Activated CD4-positive, alpha-beta T cell treated with anti-CD3 and anti-CD28 coated beads, Interleukin-2, amount 50 U/mL, for 48 hours (primary cell): ENCODE measurements at regions not wholly inside any gene's neighbourhood (a gene's known extent, or its start where the extent isn't known, plus 50 kb on each side); places are given as distances from the start of the nearest gene placed in this dataset.

Experiments
- DNase-seq, 2 experiments: peaks; one replicate each; pipeline ENCODE4 v3.0.0-alpha.2; 2020

DNA sequence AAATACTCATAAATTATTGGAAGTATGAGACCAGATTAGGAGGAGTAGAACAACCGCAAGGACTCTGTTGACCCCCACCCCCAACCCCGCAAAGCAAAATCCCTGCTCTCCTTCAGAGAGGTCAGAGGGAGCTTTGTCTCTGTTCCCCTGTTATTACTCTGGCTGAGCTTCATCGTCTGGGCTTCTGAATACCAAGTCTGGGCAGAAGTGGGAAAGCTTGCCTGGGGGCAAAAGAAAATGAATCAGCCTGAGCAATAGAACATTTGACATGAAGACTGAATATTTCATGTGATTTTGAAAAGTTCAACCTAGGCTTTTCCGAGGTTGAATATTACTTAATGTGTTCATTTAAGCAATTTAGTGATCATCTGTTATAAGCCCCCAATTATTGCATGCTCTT lies 114.6 kb upstream of the ARHGAP28 start:
- no peak for DNase-seq

GRCh38 chr18:6616981-6617380 lies 112.5 kb upstream of the ARHGAP28 start:
- no peak for DNase-seq

DNA sequence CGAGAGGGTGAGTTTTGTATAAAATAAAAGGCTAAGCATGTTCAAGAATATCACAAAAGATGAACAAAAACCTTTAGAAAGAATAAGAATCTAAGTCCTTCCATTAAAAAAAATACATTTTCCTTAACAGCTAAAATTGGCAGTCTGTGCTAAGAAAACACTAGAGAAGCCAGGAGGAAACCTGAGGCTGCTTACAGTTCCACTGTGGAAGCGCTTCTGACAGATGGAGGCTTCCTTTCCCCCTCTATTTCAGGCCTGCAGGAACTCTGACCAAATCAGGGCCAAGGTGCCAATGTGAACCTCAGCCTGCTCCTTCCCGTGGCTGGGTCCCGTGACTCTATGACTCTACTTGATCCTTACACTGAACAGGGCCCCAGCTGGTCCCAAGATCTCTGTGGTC lies 108.1 kb upstream of the ARHGAP28 start:
- no peak for DNase-seq

DNA sequence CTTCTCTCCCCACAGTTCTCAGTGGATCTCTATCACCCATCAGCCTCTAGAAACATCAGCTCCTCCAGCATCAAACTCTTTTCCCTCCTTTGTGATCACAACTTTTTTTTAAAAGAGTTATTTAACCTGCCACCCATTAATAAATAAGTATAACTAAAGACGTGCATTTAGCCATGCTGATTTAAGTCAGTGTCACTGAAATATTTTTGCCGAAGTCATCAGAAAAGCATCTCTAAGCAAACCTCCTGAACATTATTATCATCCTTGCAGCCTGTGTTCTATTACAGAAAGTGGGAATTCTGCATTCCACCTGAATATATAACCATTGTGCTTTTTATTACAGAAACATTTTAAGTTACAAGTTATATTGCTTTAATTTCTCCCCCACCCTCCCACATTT lies 106.2 kb upstream of the ARHGAP28 start:
- DNase-seq: no peak

DNA sequence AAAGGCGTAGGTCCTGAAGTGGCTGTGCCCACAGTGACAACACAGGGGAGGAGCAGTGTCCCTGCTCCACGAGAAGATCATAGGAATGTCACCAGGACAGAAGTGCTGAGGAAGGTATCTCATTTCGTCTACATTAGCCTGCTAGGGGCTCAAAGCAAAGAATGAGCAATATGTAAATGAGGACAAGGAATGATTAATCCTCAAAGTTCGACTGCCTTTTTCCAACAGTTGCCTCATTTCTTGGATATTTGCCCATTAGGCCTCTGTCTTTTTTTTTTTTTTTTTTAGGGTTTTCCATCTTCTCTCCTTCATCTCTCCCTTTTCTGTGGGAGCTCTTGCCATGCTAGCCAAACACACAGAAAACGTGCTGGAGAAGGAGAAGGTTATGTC lies 105.2 kb upstream of the ARHGAP28 start:
- DNase-seq: no peak

GRCh38 chr18:6624661-6625311 lies 104.7 kb upstream of the ARHGAP28 start:
- DNase-seq: no peak

GRCh38 chr18:6625481-6625880 lies 104.0 kb upstream of the ARHGAP28 start:
- DNase-seq: no peak

GRCh38 chr18:6626457-6626856 lies 103.1 kb upstream of the ARHGAP28 start:
- DNase-seq: no peak

DNA sequence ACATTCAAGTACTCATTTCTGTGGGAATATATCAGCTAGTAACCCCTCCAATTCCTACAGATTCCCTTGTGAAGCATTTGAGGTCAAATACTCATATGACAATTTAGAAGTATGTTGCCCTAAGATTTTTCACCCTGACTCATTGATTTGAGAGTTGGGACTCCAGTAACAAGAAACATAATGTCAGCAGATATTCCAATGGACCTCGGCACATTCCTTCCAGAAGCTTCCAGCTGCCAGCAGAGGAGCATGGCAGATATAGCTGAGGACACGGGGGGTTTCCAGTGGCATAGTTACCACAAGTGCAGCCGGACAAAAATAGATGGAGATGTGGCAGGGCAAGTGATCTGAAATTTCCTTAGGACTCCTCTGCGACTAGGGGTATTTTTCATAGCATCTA lies 101.9 kb upstream of the ARHGAP28 start:
- no peak for DNase-seq

DNA sequence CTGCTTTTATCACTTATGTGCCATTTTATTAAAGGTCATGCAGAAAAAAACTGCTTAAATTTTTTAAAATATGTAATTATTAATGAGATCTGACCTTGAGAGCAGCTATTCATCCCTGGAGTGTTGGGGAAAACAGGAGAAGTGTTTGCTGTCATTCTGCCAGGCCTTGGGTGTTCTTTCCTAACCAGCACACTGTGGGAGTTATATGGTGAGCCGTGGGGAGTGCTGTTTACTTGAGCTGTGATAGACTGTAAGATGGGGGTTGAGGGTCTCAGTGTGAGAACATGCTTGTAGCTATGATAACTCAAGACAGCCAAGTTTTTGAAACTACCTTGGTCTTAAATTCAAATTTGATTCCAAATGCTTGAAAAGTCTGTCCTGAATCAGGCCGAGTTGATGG lies 101.3 kb upstream of the ARHGAP28 start:
- no peak for DNase-seq

DNA sequence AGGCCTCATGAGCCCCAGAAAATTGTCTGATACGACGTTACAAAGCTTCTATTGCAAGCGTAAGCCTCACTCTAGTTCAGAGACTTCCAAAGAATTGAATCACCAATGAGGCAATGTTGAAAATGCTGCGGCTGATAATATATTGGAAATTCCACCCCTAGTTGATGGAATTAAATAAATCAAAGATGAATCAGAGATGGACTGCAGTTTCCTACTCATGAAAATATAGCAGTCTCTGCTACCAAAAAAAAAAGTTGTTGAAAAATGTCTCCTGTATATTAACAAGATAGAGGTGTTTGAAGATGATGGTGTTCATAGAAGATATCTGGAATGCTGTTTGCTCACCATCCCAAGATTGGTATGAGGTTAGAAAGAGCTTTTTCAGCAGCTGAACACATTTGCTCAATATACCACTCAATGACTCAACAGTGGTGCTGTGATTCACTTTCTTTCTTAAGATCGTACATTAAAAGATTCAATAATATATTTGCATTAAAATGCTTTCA lies 99.8 kb upstream of the ARHGAP28 start:
- no peak for DNase-seq

DNA sequence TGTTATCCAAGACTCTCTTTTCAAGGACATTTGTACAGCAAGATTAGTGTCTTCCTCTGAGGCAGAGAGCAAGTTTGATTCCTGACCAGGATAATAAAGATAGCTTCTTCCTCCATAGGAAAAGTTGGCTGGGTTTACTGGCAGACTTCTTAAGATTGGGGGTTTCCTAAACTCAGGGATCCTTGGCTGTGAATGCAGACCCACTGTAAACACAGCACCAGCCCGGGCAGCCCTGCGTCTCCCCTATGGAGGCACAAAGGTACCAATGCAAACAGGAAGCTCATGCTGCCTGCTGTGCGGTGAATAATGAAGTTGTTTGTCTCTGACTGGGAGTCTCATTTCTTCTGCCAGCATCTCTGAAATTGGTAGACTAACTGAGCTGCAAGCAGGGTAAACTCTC lies 96.2 kb upstream of the ARHGAP28 start:
- no peak for DNase-seq

GRCh38 chr18:6636091-6636490 lies 93.4 kb upstream of the ARHGAP28 start:
- no peak for DNase-seq

DNA sequence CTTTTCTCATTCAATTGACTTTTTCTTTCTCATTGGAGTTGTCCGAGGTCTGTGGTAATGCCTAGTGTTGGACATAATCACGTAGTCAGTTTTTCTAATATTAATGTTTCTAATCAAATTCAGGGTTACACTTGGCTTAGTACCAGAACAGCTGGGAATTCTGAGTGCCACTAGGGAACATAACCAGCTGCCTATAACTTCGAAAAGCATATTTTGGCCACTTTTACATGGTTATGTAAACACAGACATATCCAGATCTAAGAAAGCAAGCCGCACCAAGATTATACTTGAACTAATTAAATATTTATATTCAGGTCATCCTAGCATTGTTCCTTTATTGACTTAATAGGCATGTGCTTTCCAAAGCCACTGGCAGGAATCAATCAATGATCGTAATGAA lies 91.1 kb upstream of the ARHGAP28 start:
- DNase-seq: no peak

DNA sequence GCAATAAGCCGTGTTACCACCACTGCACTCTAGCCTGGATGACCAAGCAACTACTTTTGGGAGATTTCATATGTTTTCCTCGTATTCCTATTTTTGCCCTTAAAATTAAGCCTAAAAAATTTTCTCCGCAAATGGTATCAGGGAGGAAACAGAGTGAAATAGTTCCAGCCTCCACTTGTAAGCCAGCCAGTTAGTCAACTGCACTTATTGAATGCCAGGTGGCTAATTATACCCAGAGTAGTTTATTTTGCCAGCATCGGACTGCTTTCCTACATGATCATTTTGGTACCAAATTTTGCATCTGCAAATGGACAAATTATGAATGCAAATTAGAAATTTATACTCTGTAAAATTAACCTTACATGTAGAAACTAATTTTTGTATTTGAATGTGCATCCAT lies 90.2 kb upstream of the ARHGAP28 start:
- no peak for DNase-seq

DNA sequence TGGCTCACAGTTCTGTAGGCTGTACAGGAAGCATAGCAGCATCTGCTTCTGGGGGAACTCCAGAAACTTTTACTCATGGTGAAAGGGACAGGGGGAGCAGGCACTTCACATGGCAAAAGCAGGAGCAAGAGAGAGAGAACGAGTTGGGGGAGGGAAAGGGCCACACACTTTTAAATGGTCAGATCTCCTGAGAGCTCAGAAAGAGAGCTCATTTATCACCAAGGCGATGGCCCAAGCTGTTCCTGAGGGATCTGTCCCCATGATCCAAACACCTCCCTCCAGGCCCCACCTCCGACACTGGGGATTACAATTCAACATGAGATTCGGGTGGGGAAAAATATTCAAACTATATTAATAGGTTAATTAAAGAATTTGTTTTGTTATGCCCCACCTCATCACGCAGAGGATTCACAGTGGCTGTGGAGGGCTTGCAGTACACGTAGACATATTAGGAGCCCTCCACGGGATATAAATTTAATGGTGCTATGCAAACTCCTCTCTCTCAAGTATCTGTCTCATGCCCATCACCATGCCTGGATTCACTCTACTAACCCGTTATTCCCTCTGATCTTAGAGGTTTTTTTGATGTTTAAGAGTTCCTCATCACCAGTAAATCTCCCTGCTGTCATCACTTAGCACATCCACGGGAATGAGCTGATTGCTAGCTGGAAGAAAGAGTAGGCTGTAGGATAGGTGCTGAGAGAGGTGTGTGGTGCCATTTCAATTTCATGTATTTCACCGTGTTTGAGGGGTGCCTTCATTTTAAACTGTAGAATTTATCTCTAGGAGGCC lies 84.5 kb upstream of the ARHGAP28 start:
- no peak for DNase-seq

- no peak for DNase-seq
Measured at GRCh38 chr18:6646801-6647200, 82.7 kb upstream of the ARHGAP28 start.

DNA sequence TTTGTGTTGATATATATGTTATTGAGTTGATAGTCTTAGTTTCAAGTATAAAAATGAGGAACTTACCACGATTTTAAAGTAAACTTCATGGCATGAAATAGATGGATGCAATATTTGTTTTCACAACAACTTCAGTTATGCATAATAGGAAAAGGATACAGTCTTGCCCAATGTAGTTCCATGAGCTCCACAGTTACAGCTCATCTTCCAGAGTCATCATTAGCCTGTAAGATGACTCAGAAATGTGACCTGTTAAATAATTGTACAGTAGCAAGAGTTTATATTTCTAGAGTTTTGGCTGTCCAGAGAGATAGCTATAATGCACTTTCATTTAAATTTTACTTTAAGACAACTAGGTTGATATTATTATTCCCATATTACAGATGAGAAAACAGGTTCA lies 80.9 kb upstream of the ARHGAP28 start:
- DNase-seq: no peak

DNA sequence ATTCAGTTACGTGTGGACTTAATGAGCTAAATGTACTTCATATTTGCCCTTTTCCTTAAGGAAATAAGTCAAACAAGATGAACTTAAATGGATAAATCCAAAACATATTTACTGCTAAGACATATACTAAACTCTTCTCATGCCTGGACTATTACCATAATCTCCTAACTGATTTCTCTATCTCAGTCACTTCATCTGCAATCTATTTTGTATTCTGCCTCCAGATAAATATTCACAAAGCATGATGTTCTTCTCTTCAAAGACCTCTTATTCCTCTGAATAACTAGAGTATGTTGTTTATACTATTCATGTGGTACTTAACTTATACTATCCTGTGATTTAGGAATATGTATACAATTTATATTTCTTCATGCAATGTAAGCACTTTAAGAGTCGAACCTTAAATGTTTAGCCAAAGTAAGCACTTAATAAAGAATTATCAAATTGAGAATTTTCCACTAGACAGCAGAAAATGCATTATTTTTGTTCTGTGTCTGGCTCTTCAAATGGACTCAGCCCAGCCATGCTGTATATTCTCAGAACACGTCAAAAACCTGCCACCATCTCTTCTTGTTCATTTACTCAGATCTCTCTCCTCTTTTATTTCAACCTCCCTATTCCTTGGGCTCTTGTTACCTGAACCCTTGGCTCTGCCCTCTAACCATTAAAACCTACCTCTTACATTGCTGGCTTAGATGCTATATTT lies 79.9 kb upstream of the ARHGAP28 start:
- DNase-seq: no peak

DNA sequence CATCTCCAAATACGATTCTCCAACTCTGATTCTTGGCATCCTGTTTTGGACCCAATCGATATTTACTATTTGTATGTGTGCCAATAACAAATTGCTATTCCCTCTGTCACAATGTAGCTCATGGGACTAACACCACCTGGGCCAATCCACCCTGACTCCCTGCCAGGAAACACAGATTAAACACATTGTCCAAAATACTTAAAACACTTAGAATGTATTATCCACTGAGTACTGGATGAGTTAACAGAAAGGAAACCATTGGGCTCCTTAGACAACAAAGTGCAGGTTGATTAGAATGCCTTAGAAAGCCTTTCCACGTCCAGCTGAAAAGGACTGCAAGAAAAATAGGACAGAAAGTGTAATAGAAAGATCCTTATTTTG lies 79.4 kb upstream of the ARHGAP28 start:
- no peak for DNase-seq

- DNase-seq: no peak
Measured at GRCh38 chr18:6650747-6651146, 78.8 kb upstream of the ARHGAP28 start.

GRCh38 chr18:6652098-6652497 lies 77.4 kb upstream of the ARHGAP28 start:
- DNase-seq: no peak

GRCh38 chr18:6653880-6654279 lies 75.6 kb upstream of the ARHGAP28 start:
- DNase-seq: no peak
